Upper lobe of right lung (tissue), 1 donor: ENCODE measurements at regions not wholly inside any gene's neighbourhood (a gene's known extent, or its start where the extent isn't known, plus 50 kb on each side); places are given as distances from the start of the nearest gene placed in this dataset.
A peak's percentile ranks its signal among the peaks of the same experiment; 100 is the strongest.

Experiments used
- ATAC-seq: fragments of 200-7000 bp; cut with Tn5 transposase; one replicate; pipeline ENCODE4 v1.9.1; 2020; ENCODE audit warnings: mild to moderate bottlenecking, moderate library complexity
- DNase-seq: peaks from one replicate; pipeline ENCODE4 v3.0.0-alpha.2; 2020
- H3K27ac ChIP-seq: fragments of 200-600 bp; one replicate; pipeline ENCODE4 v1.8.0; 2022
- H3K27me3 ChIP-seq: fragments of 200-600 bp; one replicate; pipeline ENCODE4 v1.8.0; 2022; ENCODE audit warnings: mild to moderate bottlenecking
- H3K36me3 ChIP-seq: fragments of 200-600 bp; one replicate; pipeline ENCODE4 v1.8.0; 2022
- H3K4me1 ChIP-seq: fragments of 200-600 bp; one replicate; pipeline ENCODE4 v1.8.0; 2022
- H3K4me3 ChIP-seq: fragments of 200-600 bp; one replicate; pipeline ENCODE4 v1.8.0; 2022; ENCODE audit warnings: mild to moderate bottlenecking
- H3K9me3 ChIP-seq: fragments of 200-600 bp; one replicate; pipeline ENCODE4 v1.8.0; 2022
- CTCF ChIP-seq: fragments of 200-600 bp; IDR thresholded peaks from one replicate; pipeline ENCODE4 v1.8.0; 2022; ENCODE audit warnings: antibody characterized with exemption
- intact Hi-C: fragments of 100-400 bp; cut with DNase I; formaldehyde crosslinking; loops from one replicate; pipeline ENCODE4 v1.11.0; 2022
- donor health status: DM: no; HTN: yes; CAD: no; lungs with severe emphysema.

- no peaks in the 10 kb centered on the region for H3K27me3 ChIP-seq
- intact Hi-C loops = no loop called here
Observed at GRCh38 chr4:127548990-127549925, 83.5 kb upstream of the INTU start.

GRCh38 chr4:127555106-127555505 is 77.7 kb upstream of the INTU start:
- Histone ChIP-seq H3K27ac (no peak overlapping the region), H3K27me3 (no peaks in the 10 kb centered on the region), H3K4me3 (no peak overlapping the region), H3K4me1 (no peaks in the 10 kb centered on the region), H3K9me3 (no peaks in the 10 kb centered on the region), H3K36me3 (no peaks in the 10 kb centered on the region)
- DNase-seq (no peak), ATAC-seq (no peak)
- no peak for TF ChIP-seq CTCF
- intact Hi-C loops = no loop called here

More at GRCh38 chr4:127548990-127549925, 83.5 kb upstream of the INTU start:
- Histone ChIP-seq H3K9me3 (no peaks in the 10 kb centered on the region), H3K4me3 (no peak overlapping the region), H3K4me1 (no peaks in the 10 kb centered on the region), H3K27ac (no peak overlapping the region), H3K36me3 (no peaks in the 10 kb centered on the region)
- ATAC-seq (no peak), DNase-seq (no peak)
- no peak for TF ChIP-seq CTCF

GRCh38 chr4:127558088-127558487 is 74.7 kb upstream of the INTU start:
- H3K27me3 ChIP-seq = no peaks in the 10 kb centered on the region
- intact Hi-C loops = no loop called here
- no peak overlapping the region for H3K27ac ChIP-seq
- no peak for ATAC-seq
- H3K4me1 ChIP-seq = no peaks in the 10 kb centered on the region
- DNase-seq = no peak
- no peak overlapping the region for H3K4me3 ChIP-seq
- no peaks in the 10 kb centered on the region for H3K9me3 ChIP-seq
- no peak for TF ChIP-seq CTCF
- no peaks in the 10 kb centered on the region for H3K36me3 ChIP-seq

GRCh38 chr4:127558489-127559407 is 74.0 kb upstream of the INTU start:
- ATAC-seq (peak; percentile 37), DNase-seq (no peak)
- H3K4me1 ChIP-seq = no peaks in the 10 kb centered on the region
- H3K27me3 ChIP-seq = no peaks in the 10 kb centered on the region
- TF ChIP-seq CTCF = no peak
- H3K9me3 ChIP-seq = no peaks in the 10 kb centered on the region
- intact Hi-C loops = no loop called here
- H3K36me3 ChIP-seq = no peaks in the 10 kb centered on the region
- H3K4me3 ChIP-seq = no peak overlapping the region
- no peak overlapping the region for H3K27ac ChIP-seq

GRCh38 chr4:127559981-127560380 is 72.8 kb upstream of the INTU start:
- Histone ChIP-seq H3K27ac (no peak overlapping the region), H3K4me3 (no peak overlapping the region), H3K4me1 (no peaks in the 10 kb centered on the region), H3K36me3 (no peaks in the 10 kb centered on the region), H3K9me3 (no peaks in the 10 kb centered on the region), H3K27me3 (no peaks in the 10 kb centered on the region)
- ATAC-seq = peak; percentile 36
- no peak for DNase-seq
- no peak for TF ChIP-seq CTCF
- intact Hi-C loops = no loop called here
